ENCODE measurements at regions not wholly inside any gene's neighbourhood (a gene's known extent, or its start where the extent isn't known, plus 50 kb on each side); places are given as distances from the start of the nearest gene placed in this dataset.

DNA sequence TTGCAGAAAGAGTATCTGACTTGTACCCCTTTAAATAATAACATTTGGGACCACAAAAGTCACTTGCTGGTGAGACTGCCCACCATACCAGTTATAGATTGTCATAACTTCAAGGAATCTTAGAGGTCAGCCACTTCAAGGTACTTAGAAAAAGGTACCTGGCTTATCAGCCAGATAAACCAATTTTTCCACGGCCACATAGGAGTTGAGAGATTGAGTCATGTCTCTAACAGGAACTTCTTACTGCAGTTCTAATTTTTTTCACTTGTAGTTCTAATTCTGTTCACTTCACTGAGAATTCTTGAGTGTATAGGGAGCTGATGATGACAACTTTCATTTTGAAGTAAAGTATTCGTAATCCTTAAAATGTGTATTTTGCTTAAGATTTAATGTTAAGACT lies 317.1 kb upstream of the CBLB start:
- no peaks in the 10 kb centered on the region for H3K9me3 ChIP-seq
- no peaks in the 10 kb centered on the region for H3K27me3 ChIP-seq (ENCODE audit: low read depth)
- no peak for TF ChIP-seq CTCF (IDR thresholded peaks at IDR 0.05)
- DNase-seq, result no peak
- H3K36me3 ChIP-seq, result no peaks in the 10 kb centered on the region
- H3K4me1 ChIP-seq, result no peaks in the 10 kb centered on the region
- no peak overlapping the region for H3K4me3 ChIP-seq
- H3K27ac ChIP-seq, result no peak overlapping the region
- ATAC-seq, result no peak
- intact Hi-C loops (cut with DNase I), result no loop called here

GRCh38 chr3:106190296-106190695 lies 321.5 kb upstream of the CBLB start:
- Histone ChIP-seq H3K4me3 (no peak overlapping the region), H3K27ac (no peak overlapping the region), H3K4me1 (no peaks in the 10 kb centered on the region), H3K27me3 (ENCODE audit: low read depth) (no peaks in the 10 kb centered on the region), H3K36me3 (no peaks in the 10 kb centered on the region), H3K9me3 (no peaks in the 10 kb centered on the region)
- intact Hi-C loops (cut with DNase I), result no loop called here
- ATAC-seq, result no peak
- no peak for DNase-seq
- TF ChIP-seq CTCF (IDR thresholded peaks at IDR 0.05), result no peak

DNA sequence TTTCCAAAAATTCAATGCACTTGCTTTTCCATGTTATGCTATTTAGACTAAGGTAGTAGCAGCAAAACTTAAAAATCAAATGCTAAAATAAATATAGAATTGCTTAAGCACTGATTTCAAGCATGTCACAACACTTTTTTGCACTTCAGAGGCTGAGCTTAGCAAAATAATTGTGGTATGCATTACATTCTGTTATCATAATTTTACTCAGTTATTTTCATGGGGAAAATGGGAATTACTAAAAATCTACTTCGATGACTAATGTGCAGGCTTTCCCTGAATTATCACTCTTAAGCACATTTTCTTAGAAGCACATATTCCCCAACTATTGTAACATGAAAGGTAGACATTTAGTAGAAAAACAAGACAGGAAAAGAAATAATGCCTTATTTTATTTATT lies 322.4 kb upstream of the CBLB start:
- ATAC-seq, result no peak
- intact Hi-C loops (cut with DNase I), result no loop called here

GRCh38 chr3:106191913-106192312 lies 323.1 kb upstream of the CBLB start:
- H3K9me3 ChIP-seq, result no peaks in the 10 kb centered on the region
- no peak for ATAC-seq
- no peaks in the 10 kb centered on the region for H3K36me3 ChIP-seq
- DNase-seq, result no peak
- intact Hi-C loops (cut with DNase I), result no loop called here
- no peaks in the 10 kb centered on the region for H3K27me3 ChIP-seq (ENCODE audit: low read depth)
- no peaks in the 10 kb centered on the region for H3K4me1 ChIP-seq
- TF ChIP-seq CTCF (IDR thresholded peaks at IDR 0.05), result no peak
- no peak overlapping the region for H3K27ac ChIP-seq
- H3K4me3 ChIP-seq, result no peak overlapping the region

More for the DNA sequence above, 322.4 kb upstream of the CBLB start:
- Histone ChIP-seq H3K27me3 (ENCODE audit: low read depth) (no peaks in the 10 kb centered on the region), H3K4me3 (no peak overlapping the region), H3K36me3 (no peaks in the 10 kb centered on the region), H3K27ac (no peak overlapping the region), H3K9me3 (no peaks in the 10 kb centered on the region), H3K4me1 (no peaks in the 10 kb centered on the region)
- no peak for DNase-seq
- no peak for TF ChIP-seq CTCF (IDR thresholded peaks at IDR 0.05)

DNA sequence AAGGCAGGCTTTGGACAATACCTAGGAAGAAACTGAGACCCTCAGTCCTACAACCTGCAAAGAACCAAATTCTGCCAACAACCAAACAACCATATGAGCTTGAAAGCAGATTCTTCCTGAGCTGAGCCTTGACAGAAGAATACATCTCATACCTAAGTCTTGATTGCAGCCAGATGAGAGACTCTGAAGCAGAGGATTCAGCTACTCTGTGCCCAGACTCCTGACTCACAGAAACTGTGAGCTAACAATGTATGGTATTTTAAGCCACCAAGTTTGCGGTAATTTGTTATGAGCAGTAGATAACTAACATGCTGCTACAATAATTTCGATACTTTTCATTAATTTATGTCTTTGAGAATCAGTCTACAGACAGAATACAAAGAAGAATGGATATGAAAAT lies 325.1 kb upstream of the CBLB start:
- ATAC-seq (no peak), DNase-seq (no peak)
- Histone ChIP-seq H3K9me3 (no peaks in the 10 kb centered on the region), H3K4me1 (no peaks in the 10 kb centered on the region), H3K27me3 (ENCODE audit: low read depth) (no peaks in the 10 kb centered on the region), H3K4me3 (no peak overlapping the region), H3K27ac (no peak overlapping the region), H3K36me3 (no peaks in the 10 kb centered on the region)
- intact Hi-C loops (cut with DNase I), result no loop called here
- TF ChIP-seq CTCF (IDR thresholded peaks at IDR 0.05), result no peak

GRCh38 chr3:106194726-106195125 lies 325.9 kb upstream of the CBLB start:
- Histone ChIP-seq H3K9me3 (no peaks in the 10 kb centered on the region), H3K4me1 (no peaks in the 10 kb centered on the region), H3K27me3 (ENCODE audit: low read depth) (no peaks in the 10 kb centered on the region), H3K36me3 (no peaks in the 10 kb centered on the region), H3K27ac (no peak overlapping the region), H3K4me3 (no peak overlapping the region)
- intact Hi-C loops (cut with DNase I), result no loop called here
- DNase-seq, result no peak
- TF ChIP-seq CTCF (IDR thresholded peaks at IDR 0.05), result no peak
- ATAC-seq, result no peak

Data from lower lobe of right lung (tissue), 2 donors.